Fibroblast of lung (primary cell): ENCODE measurements at regions not wholly inside any gene's neighbourhood (a gene's known extent, or its start where the extent isn't known, plus 50 kb on each side); places are given as distances from the start of the nearest gene placed in this dataset.

ENCODE experiments used
- CTCF ChIP-seq, 2 donors: IDR thresholded peaks in 1 of 2; conservative IDR thresholded peaks in 1 of 2; 1 replicate in 1 of 2; 2 replicates in 1 of 2; pipeline ENCODE4 v1.5.1; 2011 to 2012; ENCODE audit warnings: low read length in 2 of 2, control low read depth in 1 of 2, inconsistent platforms in 1 of 2, low read depth in 1 of 2, mild to moderate bottlenecking in 1 of 2
- EZH2 ChIP-seq: IDR thresholded peaks from 2 replicates; pipeline ENCODE4 v1.5.1; 2012; ENCODE audit warnings: low read length, control low read depth, mild to moderate bottlenecking; ENCODE audit errors: missing control alignments

DNA sequence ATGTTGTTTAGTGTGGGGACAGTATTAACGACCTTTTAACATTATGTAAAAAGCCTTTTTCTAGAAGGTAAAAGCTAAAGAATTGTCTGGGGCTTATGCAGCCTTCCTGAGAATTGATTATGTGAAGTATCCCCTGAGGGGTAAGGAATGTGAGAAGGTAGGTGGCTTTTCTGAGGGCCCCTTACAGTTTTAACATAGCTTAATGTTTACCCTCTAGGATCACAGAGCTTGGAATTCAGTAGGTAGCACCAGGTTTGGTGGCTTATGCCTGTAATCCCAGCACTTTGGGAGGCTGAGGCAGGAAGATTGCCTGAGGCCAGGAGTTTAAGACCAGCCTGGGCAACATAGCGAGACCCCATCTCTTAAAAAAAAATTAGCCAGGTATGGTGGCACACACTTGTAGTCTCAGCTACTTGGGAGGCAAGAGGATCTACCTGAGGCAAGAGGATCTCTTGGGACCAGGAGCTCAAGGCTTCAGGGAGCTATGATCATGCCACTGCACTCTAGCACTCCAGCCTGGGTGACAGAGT, 101.3 kb downstream of the OLFM4 start:
- TF ChIP-seq CTCF (conservative IDR thresholded peaks at IDR 0.05 in 1 of 2, IDR thresholded peaks at IDR 0.05 in 1 of 2; ENCODE audit: low read depth in 1 of 2, low read length in 2 of 2) (no peak), EZH2 (no peak)
